Right lobe of liver (tissue), 4 donors: ENCODE measurements at regions not wholly inside any gene's neighbourhood (a gene's known extent, or its start where the extent isn't known, plus 50 kb on each side); places are given as distances from the start of the nearest gene placed in this dataset.
"Not testable (repeated sequence)": the region's sequence is repeated elsewhere in the genome, so short reads cannot be mapped to it uniquely, and the experiment has no call there.

Experiments
- CTCF ChIP-seq, 4 donors: fragments of 200-600 bp in 3 of 4; fragments of 450-650 bp in 1 of 4; IDR thresholded peaks; one replicate each; pipeline versions ENCODE4 v1.5.1 to v1.8.0; 2016 to 2022; ENCODE audit warnings: antibody characterized with exemption in 4 of 4, mild to moderate bottlenecking in 2 of 4
- POLR2A ChIP-seq: fragments of 450-650 bp; IDR thresholded peaks from one replicate; pipeline ENCODE4 v1.6.1; 2017; ENCODE audit warnings: antibody characterized with exemption, mild to moderate bottlenecking
- donor health status: DM: no; HTN: no; CAD: no.
- donor health status: DM: no; HTN: no; CAD: no.
- donor health status: DM: no; HTN: yes; CAD: no.

- not testable (repeated sequence) for TF ChIP-seq POLR2A; CTCF (IDR thresholded peaks at IDR 0.05)
These were observed 121.8 kb downstream of the FSCB start for GRCh38 chr14:44385296-44385695.
